Endothelial cell of umbilical vein (primary cell): ENCODE measurements at regions not wholly inside any gene's neighbourhood (a gene's known extent, or its start where the extent isn't known, plus 50 kb on each side); places are given as distances from the start of the nearest gene placed in this dataset.

Experiments used
- BruUV-seq: library from RNA; stranded (reverse); fragments of 400-500 nt; replicated peaks from 2 replicates; lab custom pipeline; 2021; lab: Mats Ljungman, UMichigan
- CTCF ChIA-PET: fragments of 300-600, 350-600 bp; sonication (Branson Sonifier 250); formaldehyde crosslinking; loops from one replicate; lab custom pipeline; 2021; ENCODE audit warnings: antibody characterized with exemption, inconsistent platforms; lab: Charles Lee
- POLR2A ChIA-PET: fragments of 300-600, 350-600 bp; sonication (Branson Sonifier 250); formaldehyde crosslinking; loops from one replicate; lab custom pipeline; 2021; ENCODE audit warnings: antibody characterized with exemption, inconsistent platforms; lab: Charles Lee
- DNase-seq: peaks from one replicate; pipeline ENCODE4 v3.0.0-alpha.2; 2011; ENCODE audit warnings: low read depth, low spot score
- FAIRE-seq: peaks from 2 replicates; lab custom pipeline; 2011; peaks lifted over from hg19 to GRCh38; lab: Jason Lieb, UNC
- H2AFZ ChIP-seq: 2 replicates; pipeline ENCODE4 v1.6.0; 2012; ENCODE audit warnings: low read depth, low read length, control low read depth, inconsistent platforms
- H3K27ac ChIP-seq: 2 replicates; pipeline ENCODE4 v1.5.1; 2011; ENCODE audit warnings: low read depth, mild to moderate bottlenecking, control low read depth, low read length, moderate library complexity; ENCODE audit not compliant: insufficient read depth
- H3K27me3 ChIP-seq, 2 experiments: 2 replicates each; pipeline versions ENCODE4 v1.6.0 to v1.6.1; 2011; ENCODE audit warnings: low read length in 2 of 2, mixed read lengths in 1 of 2; ENCODE audit not compliant: control insufficient read depth in 2 of 2, insufficient read depth in 2 of 2
- H3K36me3 ChIP-seq, 2 experiments: 2 replicates in 1 of 2; 3 replicates in 1 of 2; pipeline ENCODE4 v1.5.1; 2011; ENCODE audit warnings: low read length in 2 of 2, mild to moderate bottlenecking in 1 of 2, moderate library complexity in 1 of 2; ENCODE audit not compliant: control insufficient read depth in 2 of 2, insufficient read depth in 2 of 2; ENCODE audit errors: extremely low read depth in 1 of 2
- H3K4me1 ChIP-seq: 3 replicates; pipeline ENCODE4 v1.5.1; 2011; ENCODE audit warnings: mild to moderate bottlenecking, low read length; ENCODE audit not compliant: control insufficient read depth, insufficient read depth; ENCODE audit errors: extremely low read depth
- H3K4me2 ChIP-seq: 2 replicates; pipeline ENCODE4 v1.6.1; 2011; ENCODE audit warnings: low read length, control low read depth, mixed read lengths; ENCODE audit not compliant: insufficient read depth
- H3K4me3 ChIP-seq, 3 experiments: fragments of 200-600 bp in 1 of 3; sonication (generic), shearing (Covaris generic) in 1 of 3; replicated peaks in 1 of 3; 2 replicates each; pipeline ENCODE4 v1.5.1; 2011 to 2016; ENCODE audit warnings: control low read depth in 3 of 3, low read length in 3 of 3, mild to moderate bottlenecking in 2 of 3, inconsistent platforms in 1 of 3, low read depth in 1 of 3, moderate library complexity in 1 of 3; ENCODE audit not compliant: insufficient read depth in 1 of 3
- H3K79me2 ChIP-seq: 2 replicates; pipeline ENCODE4 v1.6.0; 2012; ENCODE audit warnings: low read length, inconsistent platforms; ENCODE audit not compliant: control insufficient read depth, insufficient read depth
- H3K9ac ChIP-seq: replicated peaks from 2 replicates; pipeline ENCODE3; 2011; ENCODE audit warnings: low read length, control low read depth; ENCODE audit not compliant: insufficient read depth; ENCODE audit errors: extremely low read depth
- H3K9me1 ChIP-seq: replicated peaks from 3 replicates; pipeline ENCODE4 v1.6.0; 2011; ENCODE audit warnings: mild to moderate bottlenecking, low read length; ENCODE audit not compliant: control insufficient read depth, insufficient read depth; ENCODE audit errors: extremely low read depth
- H3K9me3 ChIP-seq: replicated peaks from 2 replicates; pipeline ENCODE4 v1.5.1; 2012; ENCODE audit warnings: low read length, inconsistent platforms; ENCODE audit not compliant: control insufficient read depth, insufficient read depth
- H4K20me1 ChIP-seq: replicated peaks from 2 replicates; pipeline ENCODE3; 2011; ENCODE audit warnings: mild to moderate bottlenecking, low read length; ENCODE audit not compliant: control insufficient read depth, insufficient read depth; ENCODE audit errors: extremely low read depth
- CTCF ChIP-seq, 2 donors: IDR thresholded peaks; 1 replicate in 1 of 2; 2 replicates in 1 of 2; pipeline ENCODE4 v1.5.1; 2011; ENCODE audit warnings: low read length in 2 of 2, mild to moderate bottlenecking in 2 of 2, moderate library complexity in 2 of 2, control low read depth in 1 of 2, inconsistent platforms in 1 of 2, low read depth in 1 of 2; ENCODE audit not compliant: insufficient read depth in 1 of 2; ENCODE audit errors: extremely low read depth in 1 of 2
- EZH2 ChIP-seq: IDR thresholded peaks from 2 replicates; pipeline ENCODE4 v1.6.1; 2012; ENCODE audit warnings: borderline replicate concordance, low read depth, mild to moderate bottlenecking, moderate library complexity, low read length, inconsistent platforms; ENCODE audit not compliant: severe bottlenecking
- FOS ChIP-seq: IDR thresholded peaks from 2 replicates; pipeline ENCODE4 v1.6.1; 2011; ENCODE audit warnings: mild to moderate bottlenecking, low read length, moderate library complexity, borderline replicate concordance; ENCODE audit not compliant: insufficient read depth
- GATA2 ChIP-seq: IDR thresholded peaks from 2 replicates; pipeline ENCODE4 v1.7.0; 2011; ENCODE audit warnings: low read depth, mild to moderate bottlenecking, moderate library complexity, mixed read lengths, low read length; ENCODE audit not compliant: insufficient read length, insufficient read depth
- JUN ChIP-seq: IDR thresholded peaks from 2 replicates; pipeline ENCODE4 v1.6.1; 2011; ENCODE audit warnings: borderline replicate concordance, low read depth; ENCODE audit not compliant: insufficient read length, insufficient read depth
- MAX ChIP-seq: IDR thresholded peaks from 2 replicates; pipeline ENCODE4 v1.6.1; 2011; ENCODE audit not compliant: insufficient read depth, insufficient read length
- MYC ChIP-seq: IDR thresholded peaks from one replicate; pipeline ENCODE4 v1.6.1; 2011; ENCODE audit warnings: mild to moderate bottlenecking, low read depth, low read length
- POLR2A ChIP-seq: IDR thresholded peaks from 2 replicates; pipeline ENCODE4 v1.6.1; 2012; ENCODE audit warnings: low read depth, mild to moderate bottlenecking, control low read depth, low read length
- POLR2AphosphoS5 ChIP-seq: IDR thresholded peaks from 2 replicates; pipeline ENCODE4 v1.6.1; 2012; ENCODE audit warnings: low read depth, mild to moderate bottlenecking, control low read depth, low read length, moderate library complexity; ENCODE audit not compliant: insufficient read depth
- dilution Hi-C: fragments of 300-500 bp; cut with MboI; formaldehyde crosslinking; loops from one replicate; pipeline ENCODE4 v1.15.0; 2019; ENCODE audit warnings: low sequenced_read_pairs; ENCODE audit not compliant: extremely low pct_ligation_motif_present
- intact Hi-C: fragments of 100-400 bp; cut with micrococcal nuclease; formaldehyde crosslinking; loops from one replicate; pipeline ENCODE4 v1.10.0; 2022

- no peak overlapping the region for H3K9ac ChIP-seq
- H3K79me2 ChIP-seq = no peaks in the 10 kb centered on the region
- H3K27me3 ChIP-seq = no peaks in the 10 kb centered on the region
- H3K4me1 ChIP-seq = no peaks in the 10 kb centered on the region
- POLR2A ChIA-PET = no interaction called here
- no peak overlapping the region for H2AFZ ChIP-seq
- H3K36me3 ChIP-seq = no peaks in the 10 kb centered on the region
- BruUV-seq = no TSS peak
- H3K4me3 ChIP-seq = no peak overlapping the region
- FAIRE-seq = no peak
- no peaks in the 10 kb centered on the region for H4K20me1 ChIP-seq
- no peaks in the 10 kb centered on the region for H3K9me3 ChIP-seq
- dilution Hi-C loops (no loop called here), intact Hi-C loops (no loop called here)
- no peak overlapping the region for H3K4me2 ChIP-seq
- no peak for DNase-seq
- no peaks in the 10 kb centered on the region for H3K9me1 ChIP-seq
- H3K27ac ChIP-seq = no peak overlapping the region
- no peak for TF ChIP-seq EZH2
- TF ChIP-seq MAX = no peak
- no peak for TF ChIP-seq POLR2AphosphoS5
- TF ChIP-seq MYC = no peak
- TF ChIP-seq FOS = no peak
- no peak for TF ChIP-seq CTCF (IDR thresholded peaks at IDR 0.05; ENCODE audit: extremely low read depth in 1 of 2, insufficient read depth in 1 of 2, low read depth in 1 of 2, low read length in 2 of 2)
- no peak for TF ChIP-seq GATA2
- no peak for TF ChIP-seq JUN
- no peak for TF ChIP-seq POLR2A
- CTCF ChIA-PET = no interaction called here
Observed at GRCh38 chr2:16933355-16933754, 267.7 kb upstream of the CYRIA start.
